ENCODE measurements at regions not wholly inside any gene's neighbourhood (a gene's known extent, or its start where the extent isn't known, plus 50 kb on each side); places are given as distances from the start of the nearest gene placed in this dataset.

DNA sequence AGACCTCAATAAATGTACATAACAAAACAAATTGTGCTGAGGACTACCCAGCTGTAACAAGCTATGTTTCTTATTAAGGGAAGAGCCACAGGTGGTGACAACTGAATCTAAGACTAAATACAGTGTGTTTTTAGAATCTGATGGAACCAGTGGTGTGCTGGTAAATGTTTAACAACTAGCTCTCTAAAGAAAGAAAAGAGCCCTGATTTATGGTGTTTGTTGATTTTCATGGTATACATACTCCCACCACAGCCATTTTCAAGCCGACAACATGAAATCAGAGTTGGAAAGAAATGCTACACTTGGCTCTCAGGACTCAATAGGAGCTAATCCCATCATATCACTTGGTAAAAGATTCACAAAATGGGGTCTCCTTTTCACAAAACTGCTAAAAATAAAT, 89.8 kb upstream of the FNDC3B start:
- ATAC-seq (ENCODE audit: low FRiP score): no peak
- TF ChIP-seq, protein P1, sequence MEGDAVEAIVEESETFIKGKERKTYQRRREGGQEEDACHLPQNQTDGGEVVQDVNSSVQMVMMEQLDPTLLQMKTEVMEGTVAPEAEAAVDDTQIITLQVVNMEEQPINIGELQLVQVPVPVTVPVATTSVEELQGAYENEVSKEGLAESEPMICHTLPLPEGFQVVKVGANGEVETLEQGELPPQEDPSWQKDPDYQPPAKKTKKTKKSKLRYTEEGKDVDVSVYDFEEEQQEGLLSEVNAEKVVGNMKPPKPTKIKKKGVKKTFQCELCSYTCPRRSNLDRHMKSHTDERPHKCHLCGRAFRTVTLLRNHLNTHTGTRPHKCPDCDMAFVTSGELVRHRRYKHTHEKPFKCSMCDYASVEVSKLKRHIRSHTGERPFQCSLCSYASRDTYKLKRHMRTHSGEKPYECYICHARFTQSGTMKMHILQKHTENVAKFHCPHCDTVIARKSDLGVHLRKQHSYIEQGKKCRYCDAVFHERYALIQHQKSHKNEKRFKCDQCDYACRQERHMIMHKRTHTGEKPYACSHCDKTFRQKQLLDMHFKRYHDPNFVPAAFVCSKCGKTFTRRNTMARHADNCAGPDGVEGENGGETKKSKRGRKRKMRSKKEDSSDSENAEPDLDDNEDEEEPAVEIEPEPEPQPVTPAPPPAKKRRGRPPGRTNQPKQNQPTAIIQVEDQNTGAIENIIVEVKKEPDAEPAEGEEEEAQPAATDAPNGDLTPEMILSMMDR (IDR thresholded peaks at IDR 0.05): no peak
- DNase-seq (ENCODE audit: low spot score): no peak

DNA sequence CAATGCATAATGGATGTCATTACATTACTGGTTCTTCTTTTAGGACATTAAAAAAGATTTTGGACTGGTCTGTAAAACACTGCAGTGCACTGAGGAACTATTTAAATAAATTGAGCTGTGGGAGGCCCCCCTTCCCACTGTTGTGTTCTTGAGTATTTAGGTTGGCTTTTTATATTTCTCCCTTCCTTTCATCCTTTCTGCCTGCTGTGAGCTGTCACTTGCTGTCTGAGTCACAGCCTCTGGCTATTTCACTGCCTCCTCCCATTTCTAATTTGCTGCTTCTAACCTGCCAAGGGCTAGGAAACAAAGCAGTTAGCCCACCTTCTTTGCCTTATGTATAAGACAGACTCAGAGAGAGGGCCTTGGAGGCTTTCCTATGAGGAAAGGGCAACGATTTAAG, 89.0 kb upstream of the FNDC3B start:
- DNase-seq (ENCODE audit: low spot score) (no peak), ATAC-seq (ENCODE audit: low FRiP score) (no peak)
- TF ChIP-seq, protein P1 (IDR thresholded peaks at IDR 0.05): no peak

DNA sequence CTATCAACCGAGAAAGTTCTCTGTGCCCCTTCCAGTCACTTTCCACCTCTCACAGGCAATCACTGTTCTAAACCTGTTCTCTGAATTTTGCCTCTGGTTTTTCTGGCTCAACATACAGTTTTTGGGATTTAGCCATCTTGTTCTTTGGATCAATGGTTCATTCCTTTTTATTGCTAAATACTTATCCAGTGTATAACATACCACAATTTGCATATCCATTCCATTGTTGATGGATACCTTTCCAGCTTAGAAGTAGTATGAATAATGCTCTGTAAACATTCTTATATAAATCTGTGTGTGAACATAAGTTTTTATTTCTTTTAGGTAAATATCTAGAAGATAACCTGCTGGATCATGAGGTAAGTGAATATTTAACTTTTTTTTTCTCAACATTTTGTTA, 87.8 kb upstream of the FNDC3B start:
- no peak for DNase-seq (ENCODE audit: low spot score)
- no peak for ATAC-seq (ENCODE audit: low FRiP score)
- TF ChIP-seq, protein P1 (IDR thresholded peaks at IDR 0.05): no peak

DNA sequence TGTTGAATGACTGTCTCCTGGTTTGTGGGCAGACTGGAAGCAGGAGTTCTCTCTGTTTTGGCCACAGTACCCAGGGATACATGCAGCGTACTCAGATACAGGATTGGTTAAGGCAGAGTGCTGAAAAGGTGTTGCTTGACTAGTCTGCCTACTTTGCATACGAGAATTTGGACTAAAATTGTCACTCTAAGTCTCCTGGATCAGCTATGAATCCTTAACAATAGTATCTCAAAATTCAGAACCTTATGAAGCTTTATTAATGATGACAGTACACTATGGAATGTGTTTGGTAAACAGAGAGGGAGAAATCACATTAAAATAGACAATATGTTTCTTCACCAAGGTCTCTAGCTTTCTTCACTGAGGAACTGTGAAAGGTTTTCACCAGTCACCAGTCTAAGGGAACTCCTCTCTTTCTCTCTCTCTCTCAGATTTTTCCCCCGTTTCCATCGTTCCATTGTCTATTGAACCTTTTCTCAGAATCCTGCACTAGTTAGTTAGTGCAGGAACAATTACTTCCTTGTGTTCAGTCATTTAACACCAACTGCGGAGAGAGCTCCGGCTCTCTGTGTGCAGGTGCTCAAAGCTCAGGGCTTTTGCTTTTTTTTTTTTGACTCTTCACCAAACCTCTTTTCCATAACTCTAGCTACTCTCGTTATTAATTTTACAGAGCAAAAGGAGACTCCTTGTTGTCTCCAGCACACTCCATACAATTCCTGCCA, 85.9 kb upstream of the FNDC3B start:
- no peak for DNase-seq (ENCODE audit: low spot score)
- ATAC-seq (ENCODE audit: low FRiP score): no peak
- TF ChIP-seq, protein P1 (IDR thresholded peaks at IDR 0.05): no peak

DNA sequence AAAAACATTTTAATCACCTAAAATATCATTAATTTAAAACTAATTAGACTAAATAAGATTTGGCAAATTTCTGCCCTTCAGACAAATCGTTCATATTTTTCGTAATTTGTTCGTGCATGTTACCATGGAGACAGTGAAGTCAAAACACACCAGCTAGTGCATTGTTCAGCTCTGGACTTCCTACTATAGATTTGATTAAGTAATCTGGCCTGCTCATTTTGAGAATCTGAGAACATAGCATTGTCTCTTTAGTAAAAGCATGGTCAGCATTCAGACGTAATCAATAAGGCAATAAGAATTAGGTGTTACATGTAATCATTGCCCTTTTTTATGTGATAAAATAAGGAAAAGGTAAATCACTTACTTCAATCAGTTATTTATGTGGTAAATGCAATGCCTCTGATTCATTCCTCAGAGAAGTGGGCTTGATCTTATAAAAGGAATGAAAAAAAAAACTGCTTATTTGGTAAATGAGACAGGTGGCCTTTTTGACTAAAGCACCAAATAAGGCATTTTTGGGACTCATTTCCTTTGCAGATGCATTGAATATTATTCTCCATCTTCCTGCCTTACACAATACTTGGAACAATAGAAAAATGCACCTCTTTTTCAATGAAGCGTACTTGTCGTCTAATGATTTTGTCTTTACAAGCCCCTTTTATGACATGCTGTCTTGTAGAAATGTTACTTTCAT, 84.5 kb upstream of the FNDC3B start:
- DNase-seq (ENCODE audit: low spot score) (no peak), ATAC-seq (ENCODE audit: low FRiP score) (no peak)
- TF ChIP-seq, protein P1 (IDR thresholded peaks at IDR 0.05): no peak

DNA sequence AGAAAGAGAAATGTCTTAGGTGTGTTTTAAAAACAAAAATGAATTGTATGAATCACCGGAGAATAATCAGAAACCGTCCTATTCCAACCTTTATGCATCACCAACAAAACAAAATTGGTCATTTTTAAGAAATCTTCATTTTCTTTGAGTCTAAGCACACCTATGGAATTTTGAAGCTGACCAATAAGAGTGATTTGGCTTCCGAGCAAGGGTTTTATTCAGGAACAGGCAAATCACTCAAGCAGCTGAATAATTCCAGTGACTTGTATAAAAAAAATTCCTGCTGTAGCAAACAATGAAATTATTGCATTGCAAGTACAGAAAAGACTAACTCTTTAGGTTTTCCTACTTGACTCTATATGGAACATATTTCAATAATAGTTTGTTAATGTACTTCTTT, 83.8 kb upstream of the FNDC3B start:
- DNase-seq (ENCODE audit: low spot score) (no peak), ATAC-seq (ENCODE audit: low FRiP score) (no peak)
- TF ChIP-seq, protein P1 (IDR thresholded peaks at IDR 0.05): no peak

DNA sequence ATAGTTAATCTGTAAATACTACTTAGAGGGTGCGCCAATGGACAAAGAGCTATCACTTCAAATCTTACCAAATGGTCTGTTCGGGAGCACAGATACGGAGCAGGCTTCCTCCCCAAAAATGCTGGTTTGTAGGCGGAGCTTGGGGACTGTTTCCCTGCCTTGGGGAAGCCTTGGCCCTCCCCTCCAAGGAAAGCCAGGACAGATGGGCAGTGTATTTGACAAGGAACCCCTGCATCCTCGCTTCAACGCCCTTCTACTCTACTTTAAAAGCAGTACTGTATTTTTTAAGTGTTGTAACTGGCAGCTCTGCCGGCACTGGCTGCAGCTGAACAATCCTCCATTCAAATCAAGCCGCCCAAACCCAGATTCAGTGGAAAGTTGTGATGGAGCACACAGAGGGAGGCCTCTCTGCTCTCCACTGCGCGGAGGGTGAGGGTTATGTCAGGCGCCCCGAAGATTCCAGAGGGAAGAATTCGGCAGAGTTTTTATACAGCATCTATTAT, 83.1 kb upstream of the FNDC3B start:
- TF ChIP-seq, protein P1 (IDR thresholded peaks at IDR 0.05): no peak
- ATAC-seq (ENCODE audit: low FRiP score) (no peak), DNase-seq (ENCODE audit: low spot score) (no peak)
